ENCODE measurements at regions not wholly inside any gene's neighbourhood (a gene's known extent, or its start where the extent isn't known, plus 50 kb on each side); places are given as distances from the start of the nearest gene placed in this dataset.
"Not testable (repeated sequence)": the region's sequence is repeated elsewhere in the genome, so short reads cannot be mapped to it uniquely, and the experiment has no call there.

GRCh38 chr3:26091096-26091495 lies 301.2 kb downstream of the OXSM start:
- H3K9ac ChIP-seq (ENCODE audit: control insufficient read depth, extremely low read depth, insufficient read depth, low read length) = no peak overlapping the region
- H3K4me2 ChIP-seq (ENCODE audit: control insufficient read depth, extremely low read depth, insufficient read depth, low read depth, low read length) = no peak overlapping the region
- no peaks in the 10 kb centered on the region for H3K9me1 ChIP-seq (ENCODE audit: control insufficient read depth, extremely low read depth, insufficient read depth, low read length)
- no peak overlapping the region for H2AFZ ChIP-seq (ENCODE audit: control insufficient read depth, low read length)
- no peaks in the 10 kb centered on the region for H3K36me3 ChIP-seq (ENCODE audit: control insufficient read depth in 2 of 2, extremely low read depth in 1 of 2, insufficient read depth in 2 of 2, low read length in 2 of 2)
- H3K79me2 ChIP-seq (ENCODE audit: control insufficient read depth, insufficient read depth, low read length) = no peaks in the 10 kb centered on the region
- no peaks in the 10 kb centered on the region for H3K27me3 ChIP-seq (ENCODE audit: control insufficient read depth, extremely low read depth, insufficient read depth, low read length)
- no peaks in the 10 kb centered on the region for H4K20me1 ChIP-seq (ENCODE audit: control insufficient read depth, extremely low read depth, insufficient read depth, low read length)
- H3K9me3 ChIP-seq (ENCODE audit: control insufficient read depth, low read depth, low read length) = no peaks in the 10 kb centered on the region
- TF ChIP-seq EZH2 (IDR thresholded peaks at IDR 0.05; ENCODE audit: low read length) = no peak
- TF ChIP-seq CTCF (optimal IDR thresholded peaks at IDR 0.05 in 1 of 3, IDR thresholded peaks at IDR 0.05 in 1 of 3, conservative IDR thresholded peaks at IDR 0.05 in 1 of 3; ENCODE audit: extremely low read depth in 1 of 3, insufficient read depth in 2 of 3, low read length in 3 of 3) = no peak
- FAIRE-seq (no peak), DNase-seq (ENCODE audit: low read depth, low spot score) (no peak)
- H3K27ac ChIP-seq (ENCODE audit: control insufficient read depth, insufficient read depth, low read length) = no peak overlapping the region
- dilution Hi-C loops (cut with MboI; ENCODE audit: extremely low pct_ligation_motif_present, low sequenced_read_pairs) = no loop called here
- H3K4me3 ChIP-seq (ENCODE audit: control insufficient read depth in 2 of 3, extremely low read depth in 1 of 3, insufficient read depth in 2 of 3, low read depth in 1 of 3, low read length in 3 of 3) = no peak overlapping the region
- no peaks in the 10 kb centered on the region for H3K4me1 ChIP-seq (ENCODE audit: control insufficient read depth, extremely low read depth, insufficient read depth, low read length)

GRCh38 chr3:26091626-26092025 lies 301.7 kb downstream of the OXSM start:
- Histone ChIP-seq H3K27me3 (ENCODE audit: control insufficient read depth, extremely low read depth, insufficient read depth, low read length) (no peaks in the 10 kb centered on the region), H3K27ac (ENCODE audit: control insufficient read depth, insufficient read depth, low read length) (no peak overlapping the region), H4K20me1 (ENCODE audit: control insufficient read depth, extremely low read depth, insufficient read depth, low read length) (no peaks in the 10 kb centered on the region), H3K79me2 (ENCODE audit: control insufficient read depth, insufficient read depth, low read length) (no peaks in the 10 kb centered on the region), H3K4me3 (ENCODE audit: control insufficient read depth in 2 of 3, extremely low read depth in 1 of 3, insufficient read depth in 2 of 3, low read depth in 1 of 3, low read length in 3 of 3) (no peak overlapping the region), H2AFZ (ENCODE audit: control insufficient read depth, low read length) (no peak overlapping the region), H3K4me1 (ENCODE audit: control insufficient read depth, extremely low read depth, insufficient read depth, low read length) (no peaks in the 10 kb centered on the region), H3K9me3 (ENCODE audit: control insufficient read depth, low read depth, low read length) (no peaks in the 10 kb centered on the region), H3K4me2 (ENCODE audit: control insufficient read depth, extremely low read depth, insufficient read depth, low read depth, low read length) (no peak overlapping the region), H3K36me3 (ENCODE audit: control insufficient read depth in 2 of 2, extremely low read depth in 1 of 2, insufficient read depth in 2 of 2, low read length in 2 of 2) (no peaks in the 10 kb centered on the region), H3K9ac (ENCODE audit: control insufficient read depth, extremely low read depth, insufficient read depth, low read length) (no peak overlapping the region), H3K9me1 (ENCODE audit: control insufficient read depth, extremely low read depth, insufficient read depth, low read length) (no peaks in the 10 kb centered on the region)
- DNase-seq (ENCODE audit: low read depth, low spot score) = no peak
- dilution Hi-C loops (cut with MboI; ENCODE audit: extremely low pct_ligation_motif_present, low sequenced_read_pairs) = no loop called here
- no peak for FAIRE-seq
- TF ChIP-seq EZH2 (IDR thresholded peaks at IDR 0.05; ENCODE audit: low read length) (no peak), CTCF (optimal IDR thresholded peaks at IDR 0.05 in 1 of 3, IDR thresholded peaks at IDR 0.05 in 1 of 3, conservative IDR thresholded peaks at IDR 0.05 in 1 of 3; ENCODE audit: extremely low read depth in 1 of 3, insufficient read depth in 2 of 3, low read length in 3 of 3) (no peak)

- dilution Hi-C loops (cut with MboI; ENCODE audit: extremely low pct_ligation_motif_present, low sequenced_read_pairs); H3K4me2 ChIP-seq (ENCODE audit: control insufficient read depth, extremely low read depth, insufficient read depth, low read depth, low read length); H3K27me3 ChIP-seq (ENCODE audit: control insufficient read depth, extremely low read depth, insufficient read depth, low read length); H3K4me3 ChIP-seq (ENCODE audit: control insufficient read depth in 2 of 3, extremely low read depth in 1 of 3, insufficient read depth in 2 of 3, low read depth in 1 of 3, low read length in 3 of 3); H4K20me1 ChIP-seq (ENCODE audit: control insufficient read depth, extremely low read depth, insufficient read depth, low read length); H3K9me3 ChIP-seq (ENCODE audit: control insufficient read depth, low read depth, low read length); H3K79me2 ChIP-seq (ENCODE audit: control insufficient read depth, insufficient read depth, low read length); H3K9me1 ChIP-seq (ENCODE audit: control insufficient read depth, extremely low read depth, insufficient read depth, low read length); H3K9ac ChIP-seq (ENCODE audit: control insufficient read depth, extremely low read depth, insufficient read depth, low read length); H2AFZ ChIP-seq (ENCODE audit: control insufficient read depth, low read length); H3K27ac ChIP-seq (ENCODE audit: control insufficient read depth, insufficient read depth, low read length); H3K36me3 ChIP-seq (ENCODE audit: control insufficient read depth in 2 of 2, extremely low read depth in 1 of 2, insufficient read depth in 2 of 2, low read length in 2 of 2); DNase-seq (ENCODE audit: low read depth, low spot score); H3K4me1 ChIP-seq (ENCODE audit: control insufficient read depth, extremely low read depth, insufficient read depth, low read length); FAIRE-seq: not testable (repeated sequence)
Measured at GRCh38 chr3:26097111-26097510, 307.2 kb downstream of the OXSM start.

Data from keratinocyte (primary cell).